ENCODE measurements at regions not wholly inside any gene's neighbourhood (a gene's known extent, or its start where the extent isn't known, plus 50 kb on each side); places are given as distances from the start of the nearest gene placed in this dataset.

DNA sequence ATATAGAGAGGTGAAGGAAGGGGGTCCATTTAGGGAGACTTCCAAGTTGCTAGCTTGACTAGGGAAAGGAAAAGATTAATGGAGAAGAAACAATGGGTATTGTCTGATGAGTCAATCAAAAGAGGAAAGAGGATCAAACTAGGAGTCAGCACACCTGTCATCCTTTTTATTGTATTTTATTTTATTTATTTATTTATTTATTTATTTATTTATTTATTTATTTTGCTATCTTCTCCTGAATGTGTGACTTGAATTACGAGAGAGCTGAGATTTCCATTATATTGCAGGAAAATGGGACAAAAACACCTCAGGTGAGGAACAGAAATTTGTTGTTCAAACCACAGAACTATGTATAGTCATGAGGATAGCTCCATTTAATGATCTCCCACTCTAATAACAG lies 58.9 kb downstream of the NUDT11 start:
- DNase-seq (ENCODE audit: low read depth in 1 of 2, low spot score in 2 of 2), result no peak
- Histone ChIP-seq H3K27me3 (replicated peaks) (no peaks in the 10 kb centered on the region), H3K36me3 (no peaks in the 10 kb centered on the region)

DNA sequence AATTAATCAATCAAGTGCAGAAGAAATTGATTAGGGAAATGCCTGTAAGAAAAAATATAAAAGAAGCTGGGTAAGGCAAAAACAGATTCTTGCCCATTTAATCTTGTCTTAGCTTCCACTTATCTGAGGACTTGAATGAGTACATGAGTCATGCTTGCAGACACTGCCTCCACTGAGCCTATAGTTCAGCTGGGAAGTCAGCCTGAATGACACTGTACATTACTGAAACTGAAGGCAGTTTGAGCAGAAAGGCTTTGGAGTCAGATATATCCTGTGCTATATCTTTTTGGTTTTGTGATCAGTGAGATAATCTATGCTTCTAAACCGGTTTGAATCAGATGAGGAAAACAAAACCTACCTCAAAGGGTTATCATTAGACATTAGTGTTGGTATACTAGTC lies 61.3 kb downstream of the NUDT11 start:
- no peaks in the 10 kb centered on the region for H3K27me3 ChIP-seq (replicated peaks)
- no peak overlapping the region for H3K4me3 ChIP-seq
- DNase-seq (ENCODE audit: low read depth in 1 of 2, low spot score in 2 of 2), result no peak
- no peaks in the 10 kb centered on the region for H3K36me3 ChIP-seq
- H3K4me1 ChIP-seq (replicated peaks), result no peaks in the 10 kb centered on the region
- no peaks in the 10 kb centered on the region for H3K9me3 ChIP-seq (replicated peaks)
- no peak overlapping the region for H3K27ac ChIP-seq

More for the DNA sequence above, 58.9 kb downstream of the NUDT11 start:
- H3K4me3 ChIP-seq, result no peak overlapping the region
- H3K27ac ChIP-seq, result no peak overlapping the region
- no peaks in the 10 kb centered on the region for H3K4me1 ChIP-seq (replicated peaks)
- H3K9me3 ChIP-seq (replicated peaks), result no peaks in the 10 kb centered on the region

DNA sequence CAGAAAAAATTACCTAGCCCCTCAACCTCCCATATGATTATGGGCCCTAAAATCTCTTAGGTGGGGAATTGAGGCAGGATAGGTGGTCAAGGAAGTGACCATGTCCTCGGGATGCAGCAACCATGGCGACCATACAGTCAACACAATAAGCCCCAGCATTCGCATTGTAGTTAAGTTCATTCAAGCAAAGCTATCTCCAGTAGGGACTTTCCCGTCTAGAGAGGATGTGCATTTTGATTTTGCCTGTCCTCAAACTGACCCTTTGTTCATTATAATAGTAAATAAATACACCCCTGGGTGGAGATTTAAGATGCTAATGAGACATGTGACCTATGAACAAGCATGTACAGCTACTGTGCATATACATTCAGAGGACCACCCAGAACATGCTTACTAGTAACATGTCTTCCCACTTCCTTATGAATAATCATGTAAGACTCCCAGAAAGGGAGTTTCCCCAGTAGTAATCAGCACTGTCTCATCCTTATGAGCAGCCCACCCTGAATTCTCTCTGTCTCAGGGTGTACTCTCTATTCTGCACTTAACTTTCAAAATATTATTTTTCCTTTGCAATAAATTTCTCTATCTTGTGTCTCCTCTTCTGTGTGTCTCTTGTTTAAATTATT lies 74.3 kb downstream of the NUDT11 start:
- Histone ChIP-seq H3K4me1 (replicated peaks) (peaks cover 9% of the 10 kb centered on the region), H3K9me3 (replicated peaks) (no peaks in the 10 kb centered on the region), H3K27ac (peak overlapping the region; percentile 63), H3K36me3 (no peaks in the 10 kb centered on the region), H3K4me3 (no peak overlapping the region), H3K27me3 (replicated peaks) (no peaks in the 10 kb centered on the region)
- peak in 1 of 2 experiments; percentile 41 for DNase-seq (ENCODE audit: low read depth in 1 of 2, low spot score in 2 of 2)

DNA sequence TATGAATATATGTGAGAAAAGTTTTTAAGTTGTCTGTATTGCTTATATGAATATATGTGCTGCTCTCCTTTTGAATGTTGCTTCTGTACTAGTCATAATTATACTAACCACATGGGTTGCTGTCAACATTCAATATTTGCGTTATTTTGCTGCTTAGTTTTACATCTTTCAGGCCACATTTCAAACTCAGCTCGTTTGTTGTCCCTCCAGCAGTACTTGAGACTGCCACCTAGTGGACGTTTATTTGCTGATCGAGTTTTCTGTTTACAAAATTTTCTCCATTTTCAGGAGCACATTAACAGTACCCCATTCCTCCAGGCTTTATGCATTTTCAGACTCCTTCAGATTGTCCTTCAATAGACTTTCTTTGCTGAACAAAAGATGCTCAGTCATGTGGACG lies 75.8 kb downstream of the NUDT11 start:
- no peaks in the 10 kb centered on the region for H3K36me3 ChIP-seq
- H3K4me3 ChIP-seq, result no peak overlapping the region
- no peak overlapping the region for H3K27ac ChIP-seq
- H3K9me3 ChIP-seq (replicated peaks), result no peaks in the 10 kb centered on the region
- no peaks in the 10 kb centered on the region for H3K27me3 ChIP-seq (replicated peaks)
- peaks cover 9% of the 10 kb centered on the region for H3K4me1 ChIP-seq (replicated peaks)
- peak in 1 of 2 experiments; percentile 22 for DNase-seq (ENCODE audit: low read depth in 1 of 2, low spot score in 2 of 2)

DNA sequence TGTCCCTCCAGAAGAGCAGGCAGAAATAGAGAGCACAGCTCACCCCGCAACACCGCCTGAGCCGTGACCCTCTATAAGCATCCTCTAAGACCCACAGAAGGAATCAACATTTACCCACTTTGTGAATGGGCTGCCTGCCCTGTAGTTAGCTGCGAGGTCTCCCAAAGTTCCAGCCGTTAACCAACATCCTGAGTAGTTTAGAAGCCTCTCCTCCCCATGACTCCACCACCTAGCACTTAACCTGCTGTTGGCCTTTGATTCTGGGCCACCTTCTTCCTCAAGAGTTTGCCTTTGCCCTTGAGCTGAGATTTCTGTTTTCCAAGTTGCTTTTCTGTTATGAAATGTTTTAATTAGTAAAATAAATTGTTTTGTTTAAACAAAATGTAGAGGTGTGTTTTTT lies 75.8 kb downstream of the NUDT10 start:
- DNase-seq (ENCODE audit: low read depth in 1 of 2, low spot score in 2 of 2), result no peak
- Histone ChIP-seq H3K36me3 (no peaks in the 10 kb centered on the region), H3K9me3 (replicated peaks) (no peaks in the 10 kb centered on the region), H3K27me3 (replicated peaks) (no peaks in the 10 kb centered on the region), H3K4me3 (no peak overlapping the region), H3K27ac (no peak overlapping the region), H3K4me1 (replicated peaks) (no peaks in the 10 kb centered on the region)

DNA sequence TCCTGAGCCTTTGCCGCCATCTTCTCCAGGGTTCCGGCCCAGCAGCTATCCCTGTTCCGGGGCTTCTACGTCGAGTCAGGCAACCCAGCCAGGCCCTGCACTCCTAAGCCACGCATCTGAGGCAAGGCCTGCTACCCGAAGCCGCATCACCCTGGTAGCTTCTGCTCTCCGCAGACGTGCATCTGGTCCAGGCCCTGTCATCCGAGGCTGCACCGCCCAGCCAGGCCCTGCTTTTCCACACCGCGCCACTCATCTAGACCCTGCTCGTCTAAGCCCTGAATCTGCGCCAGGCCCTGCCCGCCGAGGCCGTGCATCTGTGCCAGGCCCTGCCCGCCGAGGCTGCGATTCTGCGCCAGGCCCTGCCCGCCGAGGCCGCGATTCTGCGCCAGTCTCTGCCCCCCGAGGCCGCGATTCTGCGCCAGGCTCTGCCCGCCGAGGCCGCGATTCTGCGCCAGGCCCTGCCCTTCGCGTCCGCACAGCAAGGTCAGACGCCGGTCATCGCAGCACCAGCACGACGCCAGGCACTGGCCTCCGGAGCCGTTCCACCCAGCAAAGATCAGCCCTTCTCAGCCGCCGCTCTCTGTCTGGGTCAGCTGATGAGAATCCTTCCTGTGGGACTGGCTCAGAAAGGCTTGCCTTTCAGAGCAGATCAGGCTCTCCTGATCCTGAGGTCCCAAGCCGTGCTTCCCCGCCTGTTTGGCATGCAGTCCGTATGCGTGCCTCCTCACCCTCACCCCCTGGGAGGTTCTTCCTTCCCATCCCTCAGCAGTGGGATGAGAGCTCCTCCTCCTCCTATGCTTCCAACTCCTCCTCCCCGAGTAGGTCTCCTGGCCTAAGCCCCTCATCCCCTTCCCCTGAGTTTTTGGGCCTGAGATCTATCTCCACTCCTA lies 75.1 kb downstream of the NUDT10 start:
- no peaks in the 10 kb centered on the region for H3K27me3 ChIP-seq (replicated peaks)

DNA sequence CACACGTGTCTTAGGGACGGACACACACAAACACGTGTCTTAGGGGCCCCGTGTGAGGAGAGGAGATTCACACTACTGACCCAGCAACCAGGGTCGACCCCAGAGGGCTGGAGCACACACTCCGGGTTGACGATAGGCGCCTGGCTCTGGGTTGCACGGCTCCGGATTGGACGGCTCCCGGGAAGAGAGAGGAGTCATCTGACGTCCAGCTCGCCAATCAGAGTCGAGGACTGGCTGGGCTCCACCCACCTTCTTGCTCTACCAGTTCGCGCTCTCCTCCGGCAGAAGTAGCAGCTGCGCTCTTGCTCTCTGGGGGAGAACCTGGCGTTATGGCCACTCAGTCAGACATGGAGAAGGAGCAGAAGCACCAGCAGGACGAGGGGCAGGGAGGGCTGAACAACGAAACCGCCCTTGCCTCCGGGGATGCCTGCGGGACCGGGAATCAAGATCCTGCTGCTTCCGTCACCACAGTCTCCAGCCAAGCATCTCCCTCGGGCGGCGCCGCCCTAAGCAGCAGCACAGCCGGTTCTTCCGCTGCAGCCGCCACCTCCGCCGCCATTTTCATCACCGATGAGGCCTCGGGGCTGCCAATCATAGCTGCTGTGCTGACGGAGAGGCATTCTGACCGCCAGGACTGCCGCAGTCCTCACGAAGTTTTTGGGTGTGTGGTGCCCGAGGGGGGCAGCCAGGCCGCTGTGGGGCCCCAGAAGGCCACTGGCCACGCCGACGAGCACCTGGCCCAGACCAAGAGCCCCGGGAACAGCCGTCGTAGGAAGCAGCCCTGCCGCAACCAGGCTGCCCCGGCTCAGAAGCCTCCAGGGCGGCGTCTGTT lies 74.3 kb downstream of the NUDT10 start:
- Histone ChIP-seq H3K36me3 (no peaks in the 10 kb centered on the region), H3K9me3 (replicated peaks) (no peaks in the 10 kb centered on the region), H3K27me3 (replicated peaks) (no peaks in the 10 kb centered on the region), H3K4me1 (replicated peaks) (no peaks in the 10 kb centered on the region), H3K27ac (no peak overlapping the region), H3K4me3 (no peak overlapping the region)
- DNase-seq (ENCODE audit: low read depth in 1 of 2, low spot score in 2 of 2), result no peak

More for the DNA sequence above, 75.1 kb downstream of the NUDT10 start:
- no peaks in the 10 kb centered on the region for H3K4me1 ChIP-seq (replicated peaks)
- no peak for DNase-seq (ENCODE audit: low read depth in 1 of 2, low spot score in 2 of 2)
- no peak overlapping the region for H3K27ac ChIP-seq
- H3K4me3 ChIP-seq, result no peak overlapping the region
- no peaks in the 10 kb centered on the region for H3K9me3 ChIP-seq (replicated peaks)
- H3K36me3 ChIP-seq, result no peaks in the 10 kb centered on the region

DNA sequence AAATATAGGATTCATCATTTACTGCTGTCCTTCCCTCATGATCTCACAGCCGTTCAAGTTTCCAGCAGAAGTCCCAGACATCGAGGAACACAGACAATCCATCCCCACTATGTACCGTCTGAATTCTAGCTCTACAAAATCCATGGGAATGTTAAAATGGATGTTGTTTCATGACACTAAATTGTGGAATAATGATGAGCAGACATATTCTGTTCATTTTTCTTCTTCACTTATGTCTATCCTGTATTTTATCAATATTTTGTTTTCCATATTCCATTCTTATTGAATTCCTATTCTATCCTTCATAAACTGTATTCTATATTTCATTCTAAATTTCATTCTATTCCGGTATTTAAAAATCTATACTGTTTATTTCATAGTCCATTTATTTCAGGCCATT lies 71.8 kb downstream of the NUDT10 start:
- DNase-seq (ENCODE audit: low read depth in 1 of 2, low spot score in 2 of 2), result no peak
- no peaks in the 10 kb centered on the region for H3K36me3 ChIP-seq
- no peaks in the 10 kb centered on the region for H3K27me3 ChIP-seq (replicated peaks)
- no peaks in the 10 kb centered on the region for H3K4me1 ChIP-seq (replicated peaks)
- H3K9me3 ChIP-seq (replicated peaks), result no peaks in the 10 kb centered on the region
- H3K27ac ChIP-seq, result no peak overlapping the region
- H3K4me3 ChIP-seq, result no peak overlapping the region

DNA sequence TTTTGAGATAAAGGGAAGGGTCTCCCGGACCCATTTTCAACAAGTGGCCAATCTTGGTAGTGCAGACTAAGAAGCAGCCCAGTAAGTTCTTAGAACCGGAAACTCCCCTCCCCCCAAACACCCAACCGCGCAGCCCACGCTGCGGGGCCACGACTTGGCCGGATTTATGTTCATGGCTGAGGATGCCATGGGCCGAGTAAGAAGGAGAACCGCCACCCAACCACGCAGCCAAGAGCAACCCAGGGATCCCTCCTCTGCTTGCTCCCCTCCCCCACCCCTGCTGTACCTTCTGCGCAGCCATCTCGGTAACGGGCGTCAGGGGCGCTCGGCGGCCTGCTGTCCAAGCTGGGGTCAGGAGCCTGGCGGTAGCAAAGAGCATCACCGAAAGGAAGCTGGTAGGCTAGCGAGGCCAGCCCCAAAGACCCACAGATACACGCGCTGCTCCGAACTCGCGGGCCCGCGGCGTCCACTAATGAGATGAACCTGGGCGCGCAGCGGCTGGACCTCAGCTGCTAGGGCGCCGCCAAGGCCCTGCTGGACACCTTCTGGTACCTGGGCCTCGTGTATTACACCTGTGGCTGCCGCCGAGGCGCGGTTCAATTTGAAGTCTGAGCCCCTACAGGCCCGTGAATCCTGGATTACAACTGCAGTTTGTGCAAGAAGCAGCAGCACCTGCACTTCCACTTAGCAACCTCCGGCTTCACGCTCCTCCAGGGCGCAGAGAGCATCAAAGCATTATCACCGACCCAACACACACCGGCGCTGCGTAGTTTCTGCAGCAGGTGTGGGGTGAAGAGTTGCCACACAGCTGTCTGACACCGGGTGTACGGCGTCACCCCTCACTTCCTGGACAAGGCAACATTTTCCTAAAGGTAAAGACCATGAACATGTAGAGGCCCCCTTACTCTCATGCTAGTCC lies 63.4 kb downstream of the NUDT10 start:
- no peaks in the 10 kb centered on the region for H3K4me1 ChIP-seq (replicated peaks)
- no peaks in the 10 kb centered on the region for H3K9me3 ChIP-seq (replicated peaks)
- peak in 1 of 2 experiments; percentile 4 for DNase-seq (ENCODE audit: low read depth in 1 of 2, low spot score in 2 of 2)
- no peak overlapping the region for H3K27ac ChIP-seq
- peak overlapping the region; percentile 23 for H3K4me3 ChIP-seq
- H3K36me3 ChIP-seq, result no peaks in the 10 kb centered on the region
- H3K27me3 ChIP-seq (replicated peaks), result no peaks in the 10 kb centered on the region

DNA sequence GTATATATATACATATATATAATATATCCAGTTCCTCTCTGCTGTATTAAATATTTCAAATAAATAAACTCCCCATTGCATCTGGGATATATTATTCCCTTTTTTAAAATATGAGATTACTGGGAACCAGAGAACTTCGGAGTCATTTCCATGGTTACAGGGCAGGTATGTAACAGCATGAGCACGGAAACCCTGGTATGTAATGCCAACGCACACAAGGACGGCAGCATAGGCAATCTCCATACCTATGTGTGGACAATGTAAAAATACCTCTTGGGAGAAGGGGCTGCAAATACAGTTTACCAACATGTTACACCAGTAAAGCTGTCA lies 62.8 kb downstream of the NUDT10 start:
- no peaks in the 10 kb centered on the region for H3K27me3 ChIP-seq (replicated peaks)
- DNase-seq (ENCODE audit: low read depth in 1 of 2, low spot score in 2 of 2), result no peak
- H3K4me1 ChIP-seq (replicated peaks), result no peaks in the 10 kb centered on the region
- H3K9me3 ChIP-seq (replicated peaks), result no peaks in the 10 kb centered on the region
- H3K36me3 ChIP-seq, result no peaks in the 10 kb centered on the region
- peak overlapping the region; percentile 23; the same call in 1 of the 2 replicates for H3K4me3 ChIP-seq
- H3K27ac ChIP-seq, result no peak overlapping the region
